Stomach (tissue), 4 donors: ENCODE measurements at regions not wholly inside any gene's neighbourhood (a gene's known extent, or its start where the extent isn't known, plus 50 kb on each side); places are given as distances from the start of the nearest gene placed in this dataset.

Experiments
- EP300 ChIP-seq: sonication (generic); formaldehyde crosslinking; IDR thresholded peaks from one replicate; pipeline ENCODE4 v1.6.1; 2017; ENCODE audit warnings: antibody characterized with exemption
- POLR2A ChIP-seq, 4 donors: fragments of 450-650 bp; IDR thresholded peaks; one replicate each; pipeline ENCODE4 v1.6.1; 2016; ENCODE audit warnings: antibody characterized with exemption in 4 of 4, control low read depth in 2 of 4, mild to moderate bottlenecking in 1 of 4, moderate library complexity in 1 of 4
- POLR2AphosphoS5 ChIP-seq, 3 donors: sonication (generic); formaldehyde crosslinking; IDR thresholded peaks; one replicate each; pipeline ENCODE4 v1.6.1; 2016; ENCODE audit warnings: antibody characterized with exemption in 3 of 3
- TF ChIP-seq, protein P1 (sequence below), 7 experiments: fragments of 450-650 bp in 4 of 7; fragments of 200-600 bp in 3 of 7; sonication (generic) in 3 of 7; IDR thresholded peaks; one replicate each; pipeline ENCODE4 v1.5.1; 2016 to 2019; ENCODE audit warnings: antibody characterized with exemption in 7 of 7, control low read depth in 2 of 7, mild to moderate bottlenecking in 1 of 7

DNA sequence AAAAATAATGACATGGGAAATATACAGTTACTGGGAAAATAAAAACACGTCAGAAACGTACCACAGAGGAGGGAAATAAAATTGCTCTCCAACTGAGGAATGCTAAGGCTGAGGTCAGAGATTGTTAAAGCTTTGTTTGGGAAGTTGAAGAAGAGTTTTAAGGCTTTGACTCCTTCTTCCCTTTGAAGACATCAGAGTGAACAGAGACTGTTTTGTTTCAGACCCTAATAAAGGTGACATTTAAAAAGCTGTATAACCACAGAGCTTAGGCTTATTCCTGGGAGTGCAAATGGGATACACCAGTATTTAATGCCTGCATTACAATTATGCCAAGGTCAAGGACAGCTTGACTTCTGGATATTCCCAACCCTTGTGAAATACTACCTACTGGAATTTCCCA, 102.8 kb downstream of the TRIML1 start:
- TF ChIP-seq, protein P1, sequence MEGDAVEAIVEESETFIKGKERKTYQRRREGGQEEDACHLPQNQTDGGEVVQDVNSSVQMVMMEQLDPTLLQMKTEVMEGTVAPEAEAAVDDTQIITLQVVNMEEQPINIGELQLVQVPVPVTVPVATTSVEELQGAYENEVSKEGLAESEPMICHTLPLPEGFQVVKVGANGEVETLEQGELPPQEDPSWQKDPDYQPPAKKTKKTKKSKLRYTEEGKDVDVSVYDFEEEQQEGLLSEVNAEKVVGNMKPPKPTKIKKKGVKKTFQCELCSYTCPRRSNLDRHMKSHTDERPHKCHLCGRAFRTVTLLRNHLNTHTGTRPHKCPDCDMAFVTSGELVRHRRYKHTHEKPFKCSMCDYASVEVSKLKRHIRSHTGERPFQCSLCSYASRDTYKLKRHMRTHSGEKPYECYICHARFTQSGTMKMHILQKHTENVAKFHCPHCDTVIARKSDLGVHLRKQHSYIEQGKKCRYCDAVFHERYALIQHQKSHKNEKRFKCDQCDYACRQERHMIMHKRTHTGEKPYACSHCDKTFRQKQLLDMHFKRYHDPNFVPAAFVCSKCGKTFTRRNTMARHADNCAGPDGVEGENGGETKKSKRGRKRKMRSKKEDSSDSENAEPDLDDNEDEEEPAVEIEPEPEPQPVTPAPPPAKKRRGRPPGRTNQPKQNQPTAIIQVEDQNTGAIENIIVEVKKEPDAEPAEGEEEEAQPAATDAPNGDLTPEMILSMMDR (IDR thresholded peaks at IDR 0.05) = no peak
- TF ChIP-seq POLR2AphosphoS5 (IDR thresholded peaks at IDR 0.05) = no peak
- TF ChIP-seq POLR2A (IDR thresholded peaks at IDR 0.05) = no peak
- no peak for TF ChIP-seq EP300
